Activated T-helper 9 cell treated with anti-CD3 and anti-CD28 coated beads, Interleukin-2, amount 50 U/mL, for 16 hours (primary cell): ENCODE measurements at regions not wholly inside any gene's neighbourhood (a gene's known extent, or its start where the extent isn't known, plus 50 kb on each side); places are given as distances from the start of the nearest gene placed in this dataset.

Source experiments
- DNase-seq: peaks from one replicate; pipeline ENCODE4 v3.0.0-alpha.2; 2020; ENCODE audit warnings: low read depth

DNA sequence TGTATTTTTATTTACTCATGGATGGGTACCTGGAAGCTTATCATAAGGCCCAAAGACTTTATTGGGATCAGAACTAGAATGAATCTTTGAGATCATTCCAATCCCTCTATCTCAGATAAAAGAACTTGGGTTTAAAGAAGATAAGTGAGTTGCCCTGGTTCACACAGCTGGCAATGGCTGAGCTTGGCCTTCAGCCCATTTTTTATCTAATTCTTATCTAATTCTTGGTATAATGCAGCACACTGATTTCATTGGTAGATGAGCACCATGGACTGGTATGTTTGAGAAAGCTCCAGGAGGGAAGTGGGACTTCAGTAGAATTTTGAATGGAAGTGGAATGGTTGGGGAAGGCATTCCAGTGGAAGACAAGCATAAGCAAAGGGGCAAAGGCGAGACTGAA lies 558.9 kb downstream of the REEP3 start:
- no peak for DNase-seq

DNA sequence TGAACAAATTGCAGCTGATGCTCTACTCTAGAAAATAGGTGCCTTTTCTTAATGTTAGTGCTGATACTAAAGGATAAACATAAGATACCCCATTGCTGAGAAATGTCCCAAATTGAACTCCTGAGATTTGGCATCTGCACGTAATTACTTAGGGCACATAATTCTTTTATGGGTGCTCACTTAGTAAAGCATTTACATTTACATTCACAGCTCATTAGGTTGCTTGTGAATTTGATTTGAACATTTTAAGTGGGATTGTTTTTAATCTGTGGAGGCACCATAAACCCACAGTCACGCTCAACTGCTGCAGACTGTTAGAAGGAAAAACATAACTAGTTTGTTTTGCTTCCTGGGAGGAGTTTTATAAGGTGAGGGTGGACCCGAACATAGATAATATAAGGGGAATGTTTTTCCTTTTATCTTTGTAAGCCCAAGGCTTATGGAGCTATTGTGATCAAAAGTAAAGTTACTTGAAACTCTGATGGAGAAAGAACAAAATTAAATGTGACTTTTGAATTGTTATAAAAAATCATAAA lies 560.8 kb downstream of the REEP3 start:
- no peak for DNase-seq

- DNase-seq: no peak
Measured at GRCh38 chr10:64086083-64086767, 565.0 kb downstream of the REEP3 start.

DNA sequence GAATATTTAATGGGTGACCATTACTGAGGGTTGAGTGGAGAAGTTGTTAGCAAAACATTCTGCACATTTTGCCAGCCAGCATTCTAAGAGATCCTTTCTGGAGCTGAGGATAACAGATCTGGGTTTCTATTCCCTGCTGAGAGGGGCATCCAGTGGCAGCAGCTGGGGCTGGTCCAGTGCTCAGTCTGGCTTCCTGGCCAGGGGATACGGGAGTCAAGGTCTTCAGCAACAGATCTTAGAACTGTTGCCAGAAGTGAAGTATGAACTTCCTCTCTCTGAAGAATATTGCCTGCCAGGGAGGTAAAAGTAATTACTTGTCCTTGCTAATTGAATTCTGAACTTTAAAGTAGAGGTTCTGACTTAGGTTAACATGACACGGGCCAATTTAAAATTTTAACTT lies 568.4 kb downstream of the REEP3 start:
- DNase-seq: no peak

GRCh38 chr10:64090865-64091264 lies 569.7 kb downstream of the REEP3 start:
- DNase-seq: no peak

- DNase-seq: no peak
Measured at GRCh38 chr10:64091897-64092296, 570.7 kb downstream of the REEP3 start.

DNA sequence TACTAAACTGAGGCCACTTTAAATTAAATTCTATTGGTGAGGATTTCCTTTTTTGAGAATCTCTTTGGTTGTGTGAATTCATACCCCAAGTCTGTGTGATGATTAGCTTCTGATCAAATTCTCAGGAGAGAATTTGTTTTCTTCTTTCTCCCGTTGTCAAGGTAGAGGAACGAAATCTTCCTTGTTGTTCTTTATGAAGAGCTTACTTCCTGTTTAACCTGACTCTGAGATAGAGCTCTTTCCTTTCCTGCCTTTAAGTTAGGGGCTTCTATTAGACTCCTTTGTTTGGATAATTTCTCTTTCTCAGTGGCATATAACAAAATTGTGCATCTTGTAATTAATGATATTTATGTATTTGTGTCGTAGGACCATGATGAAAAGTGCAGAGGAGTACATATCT lies 572.1 kb downstream of the REEP3 start:
- no peak for DNase-seq

GRCh38 chr10:64093946-64094535 lies 572.8 kb downstream of the REEP3 start:
- no peak for DNase-seq

DNA sequence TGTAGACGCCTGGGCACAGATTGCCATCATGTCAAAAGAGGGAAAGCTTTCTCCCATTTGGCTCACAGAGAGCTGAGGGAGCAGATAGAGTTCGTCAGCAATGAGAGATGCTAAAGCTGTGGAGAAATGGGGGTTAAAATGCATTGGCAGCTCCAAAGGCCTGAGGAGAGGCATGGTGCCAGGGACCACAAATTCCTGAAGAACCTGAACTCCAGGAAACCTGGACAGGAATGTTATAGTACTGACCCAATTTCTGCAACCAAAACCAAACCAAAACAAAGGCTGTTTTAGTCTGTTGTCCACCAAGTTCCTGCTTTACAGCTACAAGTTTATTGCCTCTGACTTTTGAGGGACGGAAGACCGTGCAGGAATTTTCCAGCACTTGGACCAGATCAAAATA lies 575.7 kb downstream of the REEP3 start:
- no peak for DNase-seq

- no peak for DNase-seq
Measured at GRCh38 chr10:64097391-64098122, 576.4 kb downstream of the REEP3 start.

DNA sequence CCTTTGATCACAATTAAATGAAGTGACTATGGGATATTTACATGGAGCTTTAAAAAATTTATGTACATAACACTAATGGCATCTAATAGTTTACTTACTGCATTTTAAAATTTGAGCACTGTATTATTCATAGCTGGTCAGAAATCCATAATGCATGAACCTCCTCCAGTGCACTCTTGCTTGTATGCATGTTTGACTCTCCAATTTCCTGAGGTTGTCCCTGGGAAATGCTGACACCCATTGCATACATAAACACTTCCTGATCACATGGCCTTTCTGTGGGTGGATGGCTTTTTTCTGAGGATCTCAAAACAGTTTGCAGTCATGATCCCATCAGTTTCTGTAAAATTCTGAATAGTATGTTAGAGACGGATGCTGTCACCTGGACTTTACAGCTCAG lies 577.8 kb downstream of the REEP3 start:
- no peak for DNase-seq

- DNase-seq: no peak
Measured at GRCh38 chr10:64101606-64102263, 580.5 kb downstream of the REEP3 start.

DNA sequence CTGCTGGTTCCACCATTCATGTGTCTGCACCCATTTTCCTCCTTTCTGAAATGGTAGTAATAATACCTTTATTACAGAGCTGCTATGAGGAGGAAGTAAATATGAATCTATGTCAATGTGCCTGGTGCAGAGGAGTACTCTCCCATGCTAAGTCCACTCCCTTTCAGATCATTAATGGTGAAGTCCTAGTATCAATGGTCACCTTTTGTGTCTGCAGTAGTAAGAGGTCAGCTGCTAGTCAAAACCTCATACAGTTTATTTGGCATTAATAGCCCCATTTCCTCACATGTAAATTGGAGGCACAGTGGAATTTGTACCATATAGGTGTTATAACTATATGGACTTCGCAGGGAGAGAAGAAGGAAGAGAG lies 581.0 kb downstream of the REEP3 start:
- DNase-seq: no peak

DNA sequence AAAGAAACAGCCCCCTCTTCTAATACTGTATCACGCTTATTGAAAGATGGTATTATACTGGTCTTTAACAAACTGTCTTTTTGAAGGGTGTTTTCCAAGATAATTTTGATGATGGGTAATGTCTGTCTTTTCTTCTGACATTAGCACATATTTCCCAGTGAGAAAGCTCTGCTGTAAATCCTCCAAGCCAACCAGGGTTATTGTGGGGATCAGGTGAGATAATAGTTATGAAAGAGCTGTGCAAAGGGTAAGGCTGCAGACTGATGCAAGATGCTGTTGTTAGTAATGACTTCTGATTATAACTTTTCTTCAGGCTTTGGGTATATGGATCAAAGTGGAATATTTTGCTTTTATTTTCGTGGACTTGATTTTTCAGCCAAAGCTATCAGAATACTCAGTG lies 581.7 kb downstream of the REEP3 start:
- no peak for DNase-seq

- DNase-seq: no peak
Measured at GRCh38 chr10:64103750-64104470, 582.7 kb downstream of the REEP3 start.

DNA sequence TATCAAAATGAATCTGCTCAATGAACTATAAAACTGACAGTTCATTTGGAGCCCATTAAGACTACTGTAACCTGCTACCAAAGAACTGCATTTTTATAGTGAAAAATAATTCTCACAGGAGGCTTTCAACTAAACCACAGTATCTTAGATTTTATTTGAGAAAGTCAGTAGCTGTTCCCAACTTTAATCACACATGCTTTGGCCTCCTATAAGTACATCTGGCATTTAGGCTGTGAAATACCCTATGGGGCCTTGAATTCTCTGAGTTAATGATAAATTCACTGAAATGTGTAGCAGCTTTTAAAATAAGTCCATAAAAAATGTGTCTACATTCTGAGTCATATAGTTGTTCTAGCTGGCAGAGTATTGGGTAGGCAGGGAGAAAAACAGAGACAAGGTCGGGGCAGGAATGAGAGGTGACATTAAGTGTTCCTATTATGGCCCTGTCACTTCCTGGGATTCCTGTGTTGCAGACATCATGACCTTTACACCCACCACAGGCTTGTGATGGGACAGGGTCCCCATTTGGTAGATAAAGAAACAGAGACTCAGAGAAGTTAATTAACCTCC lies 588.8 kb downstream of the REEP3 start:
- no peak for DNase-seq

DNA sequence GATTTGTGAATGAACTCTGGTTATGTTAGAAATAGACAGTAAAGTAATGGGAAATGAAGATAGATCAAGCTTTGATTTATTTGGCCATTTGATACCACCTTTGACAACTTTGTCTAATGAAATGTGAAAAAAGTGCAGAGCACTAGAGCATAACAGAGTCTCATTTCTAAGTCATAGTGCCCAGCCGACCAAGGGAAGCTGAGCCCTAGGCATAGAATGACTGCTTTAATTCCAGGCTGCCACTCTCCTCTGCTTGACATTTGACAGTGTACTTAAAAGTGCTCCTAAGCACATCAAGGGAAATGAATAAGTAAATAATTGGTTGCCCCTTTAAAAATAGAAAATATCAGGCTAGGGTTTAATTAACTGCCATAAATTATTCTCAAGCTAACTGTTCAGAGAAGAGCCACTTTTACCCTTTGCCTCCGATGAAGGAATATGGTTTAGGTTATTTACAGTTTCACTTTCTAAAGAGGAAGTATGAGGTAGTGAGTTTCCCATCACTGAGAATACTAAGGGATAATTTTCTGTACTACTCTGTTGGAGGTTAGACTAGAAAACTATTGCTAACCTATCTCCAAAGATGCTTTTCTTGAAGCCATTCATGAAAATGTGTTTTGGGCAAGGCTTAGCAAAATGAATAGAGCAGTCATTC lies 591.6 kb downstream of the REEP3 start:
- no peak for DNase-seq

DNA sequence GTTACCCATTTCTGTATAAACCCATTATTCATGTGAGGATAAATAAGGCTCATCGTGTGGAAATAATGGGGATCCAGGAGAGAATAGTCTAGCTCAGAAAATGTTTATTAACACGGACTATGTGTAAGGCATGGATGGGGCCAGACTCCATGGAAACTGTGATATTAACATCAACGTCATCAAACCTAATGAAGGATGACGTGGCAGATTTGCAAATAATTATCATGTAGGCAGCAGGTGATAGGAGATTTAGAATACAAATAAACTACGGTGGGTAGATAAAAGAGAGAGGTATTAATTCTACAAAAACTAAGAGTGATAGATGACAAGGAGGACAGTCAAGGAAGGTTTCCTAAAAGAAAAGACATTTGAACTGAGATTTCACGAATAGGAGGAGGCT lies 592.2 kb downstream of the REEP3 start:
- no peak for DNase-seq

- no peak for DNase-seq
Measured at GRCh38 chr10:64113792-64114191, 592.6 kb downstream of the REEP3 start.

DNA sequence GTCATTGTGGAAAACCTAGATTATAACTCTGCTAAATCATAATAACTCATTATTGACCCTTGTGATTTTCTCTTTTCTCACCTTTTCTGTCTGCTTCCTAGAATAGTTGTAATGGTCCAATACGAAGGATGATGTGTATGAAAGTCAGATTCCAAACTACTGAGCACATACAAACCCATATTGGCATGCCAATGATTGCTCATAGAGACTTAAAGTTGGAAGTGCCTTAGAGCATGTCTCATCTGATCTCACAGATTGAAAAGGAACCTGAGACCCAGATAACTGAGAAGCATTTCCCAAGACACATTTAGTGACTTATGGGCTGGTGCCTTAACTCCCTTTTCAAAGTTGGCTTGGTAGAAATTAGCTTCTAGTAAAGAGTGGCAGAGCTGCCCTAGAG lies 594.3 kb downstream of the REEP3 start:
- DNase-seq: no peak
